DMS114 treated with DMSO at 0.1 percent for 48 hours (cell line): ENCODE measurements at regions not wholly inside any gene's neighbourhood (a gene's known extent, or its start where the extent isn't known, plus 50 kb on each side); places are given as distances from the start of the nearest gene placed in this dataset.

ENCODE experiments used
- DNase-seq: peaks from one replicate; lab custom pipeline; 2025; ENCODE audit not compliant: unreplicated experiment; lab: John Stamatoyannopoulos, UW

DNA sequence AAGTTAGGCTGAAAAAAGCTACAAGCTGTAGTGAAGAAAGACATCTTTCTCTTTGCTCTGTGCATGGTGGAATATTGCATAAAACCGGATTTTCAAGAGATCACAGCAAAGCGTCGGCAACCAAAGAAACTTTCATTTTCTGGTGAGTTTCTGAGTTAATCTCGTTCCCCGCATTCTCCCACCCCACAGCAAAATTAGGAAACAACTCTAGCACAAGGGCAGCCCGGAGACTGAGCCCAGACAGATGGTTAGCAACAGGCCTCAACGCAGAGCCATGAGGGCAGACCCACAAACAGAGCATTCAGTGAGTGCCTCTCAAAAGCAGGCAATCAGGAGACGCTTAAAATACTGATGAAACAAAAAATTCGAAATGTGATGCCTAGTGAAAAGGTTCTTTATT, 396.1 kb upstream of the KLF6 start:
- DNase-seq, result no peak

DNA sequence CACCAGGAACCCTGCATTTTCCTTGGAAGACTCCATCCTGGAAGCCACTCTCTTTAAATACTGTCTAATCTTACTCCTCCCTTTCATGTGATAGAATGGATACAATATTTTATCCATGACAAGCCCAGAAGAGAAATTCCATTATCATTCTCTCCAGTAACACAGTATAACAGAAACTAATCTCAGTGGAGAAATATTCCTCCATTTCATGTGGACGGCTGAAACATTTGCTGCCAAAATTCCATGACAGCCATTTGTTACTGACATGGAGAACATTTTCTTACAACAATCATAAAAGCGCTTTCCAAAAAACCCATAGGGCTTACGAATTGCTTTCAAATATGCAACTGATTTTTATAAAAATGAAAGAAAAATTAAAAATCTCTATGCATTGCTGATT, 392.8 kb upstream of the KLF6 start:
- no peak for DNase-seq

DNA sequence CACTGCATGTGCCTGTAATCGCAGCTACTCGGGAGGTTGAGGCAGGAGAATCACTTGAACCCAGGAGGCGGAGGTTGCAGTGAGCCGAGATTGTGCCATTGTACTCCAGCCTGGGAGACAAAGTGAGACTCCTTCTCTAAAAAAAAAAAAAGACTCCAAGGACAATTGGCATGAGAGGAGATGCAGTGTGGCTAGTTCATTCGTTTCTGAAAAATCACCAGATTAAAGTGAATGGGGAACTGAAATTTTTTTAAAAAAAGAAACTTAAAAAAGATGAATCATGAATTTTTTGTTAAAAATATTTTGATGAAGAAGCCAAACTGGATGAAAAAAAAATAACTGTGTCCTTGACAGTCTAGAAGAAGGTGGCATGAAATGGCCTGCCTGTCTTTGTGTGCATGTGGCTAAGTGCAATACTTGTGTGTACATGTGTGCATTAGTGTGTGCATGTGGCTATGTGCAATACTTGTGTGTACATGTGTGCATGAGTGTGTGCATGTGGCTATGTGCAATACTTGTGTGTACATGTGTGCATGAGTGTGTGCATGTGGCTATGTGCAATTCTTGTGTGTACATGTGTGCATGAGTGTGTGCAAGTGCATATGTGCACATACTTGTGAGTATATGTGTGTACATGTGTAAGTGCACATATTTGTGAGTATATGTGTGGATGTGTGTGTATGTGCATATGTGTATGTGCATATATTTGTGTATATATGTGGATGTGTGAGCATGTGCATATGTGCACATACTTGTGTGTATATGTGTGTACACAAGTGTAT, 391.7 kb upstream of the KLF6 start:
- no peak for DNase-seq

DNA sequence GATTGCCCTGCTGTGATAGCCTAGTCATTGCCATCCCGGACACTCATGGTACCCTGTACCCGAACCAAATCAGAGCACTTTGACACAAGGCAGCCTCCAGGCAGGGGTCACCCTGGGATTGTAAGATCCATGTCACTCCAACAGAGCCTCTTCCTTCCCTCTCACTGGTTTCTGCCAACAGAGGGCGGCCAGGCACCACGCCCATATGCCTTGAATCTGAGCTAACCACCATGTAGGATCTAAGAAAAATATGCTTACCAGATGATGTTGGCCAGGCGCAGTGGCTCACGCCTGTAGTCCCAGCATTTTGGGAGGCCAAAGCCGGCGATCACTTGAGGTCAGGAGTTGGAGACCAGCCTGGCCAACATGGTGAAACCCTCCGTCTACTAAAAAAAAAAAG, 389.2 kb upstream of the KLF6 start:
- no peak for DNase-seq

DNA sequence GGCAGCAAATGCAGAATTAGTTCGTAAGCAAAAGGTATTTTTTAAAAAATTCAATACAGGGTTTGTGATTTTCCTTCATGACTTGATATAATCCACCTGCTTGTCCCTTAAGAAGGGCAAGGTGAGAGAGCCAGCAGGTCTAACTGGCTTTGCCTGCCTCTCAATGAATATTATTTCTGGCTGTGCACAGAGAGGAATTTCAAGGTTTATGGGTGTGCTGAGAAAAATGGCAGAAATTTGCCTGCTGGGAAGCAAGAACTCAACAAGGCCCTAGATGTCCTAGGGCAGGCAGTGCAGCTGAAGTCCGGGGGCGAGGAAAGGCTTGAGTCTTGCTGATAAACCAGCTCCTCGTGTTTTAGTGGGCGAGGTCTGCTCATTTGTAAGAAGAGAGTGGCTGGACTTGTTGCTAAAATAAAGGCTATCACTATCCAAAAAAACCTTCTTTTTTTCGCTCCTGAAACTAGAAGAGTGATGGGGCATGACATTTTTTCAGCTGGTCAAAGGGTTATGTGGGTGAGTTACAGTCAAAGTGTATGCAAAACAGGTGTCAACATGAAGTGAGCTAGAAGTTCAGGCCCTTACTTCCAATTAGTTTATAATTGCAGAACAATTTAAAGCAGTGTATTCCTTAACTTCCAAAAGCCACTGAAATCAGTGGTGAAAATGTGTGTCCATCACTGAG, 385.8 kb upstream of the KLF6 start:
- no peak for DNase-seq

DNA sequence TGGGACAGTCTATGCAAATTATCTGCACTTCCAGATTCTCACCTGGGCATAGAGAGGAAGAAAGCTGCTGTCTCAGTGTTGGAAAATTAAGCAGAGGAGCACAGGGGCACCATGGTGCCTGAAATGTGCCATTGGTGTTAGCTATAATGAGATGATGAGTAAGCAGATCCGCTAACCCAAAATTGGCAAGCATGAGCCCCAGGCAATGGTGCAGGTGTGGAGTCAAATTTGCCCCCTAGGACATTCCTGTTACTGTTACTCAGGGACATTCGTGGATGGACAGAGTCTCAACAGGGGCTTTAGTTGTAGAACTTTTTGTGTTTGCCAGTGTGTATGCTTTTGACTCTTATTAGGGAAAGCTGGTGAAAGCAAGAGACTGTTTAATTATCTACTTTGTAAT, 385.2 kb upstream of the KLF6 start:
- no peak for DNase-seq

DNA sequence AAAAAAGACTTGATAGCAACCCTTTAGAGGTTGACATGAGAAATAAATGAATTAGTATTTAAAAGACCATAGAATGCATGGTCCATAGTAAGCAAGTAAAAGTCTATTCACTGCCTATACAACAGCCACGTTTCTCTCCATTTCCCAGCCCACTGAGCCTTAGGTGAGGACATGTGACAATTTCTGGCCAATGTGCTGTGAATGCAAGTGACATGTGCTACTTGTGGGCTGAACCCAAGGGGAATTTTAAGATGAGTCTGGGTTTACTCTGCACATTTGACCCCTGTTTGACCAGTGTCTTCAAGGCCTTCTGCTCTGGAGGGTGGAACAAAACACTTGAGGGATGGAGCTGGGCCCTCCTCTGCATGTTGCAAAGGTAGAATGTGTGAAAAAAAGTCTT, 384.4 kb upstream of the KLF6 start:
- DNase-seq, result no peak

DNA sequence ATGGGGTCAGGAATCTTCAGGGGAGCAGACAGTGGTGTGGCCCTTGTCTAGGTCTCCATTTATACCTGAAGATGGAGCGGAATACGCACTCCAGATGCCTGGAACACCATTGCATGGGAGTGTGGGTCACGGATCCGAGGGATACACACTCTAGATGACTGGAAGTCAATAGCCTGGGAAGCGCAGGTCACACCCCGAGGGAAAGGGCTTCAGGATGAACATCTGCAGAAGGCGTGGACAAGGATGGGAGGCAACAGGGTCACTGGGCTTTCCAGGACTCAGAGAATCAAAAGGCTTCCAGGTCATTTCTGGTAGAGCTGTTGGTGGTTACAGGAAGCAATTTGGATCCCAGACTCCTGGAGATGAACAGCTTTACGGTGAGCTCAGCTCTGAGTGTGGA, 382.2 kb upstream of the KLF6 start:
- no peak for DNase-seq

DNA sequence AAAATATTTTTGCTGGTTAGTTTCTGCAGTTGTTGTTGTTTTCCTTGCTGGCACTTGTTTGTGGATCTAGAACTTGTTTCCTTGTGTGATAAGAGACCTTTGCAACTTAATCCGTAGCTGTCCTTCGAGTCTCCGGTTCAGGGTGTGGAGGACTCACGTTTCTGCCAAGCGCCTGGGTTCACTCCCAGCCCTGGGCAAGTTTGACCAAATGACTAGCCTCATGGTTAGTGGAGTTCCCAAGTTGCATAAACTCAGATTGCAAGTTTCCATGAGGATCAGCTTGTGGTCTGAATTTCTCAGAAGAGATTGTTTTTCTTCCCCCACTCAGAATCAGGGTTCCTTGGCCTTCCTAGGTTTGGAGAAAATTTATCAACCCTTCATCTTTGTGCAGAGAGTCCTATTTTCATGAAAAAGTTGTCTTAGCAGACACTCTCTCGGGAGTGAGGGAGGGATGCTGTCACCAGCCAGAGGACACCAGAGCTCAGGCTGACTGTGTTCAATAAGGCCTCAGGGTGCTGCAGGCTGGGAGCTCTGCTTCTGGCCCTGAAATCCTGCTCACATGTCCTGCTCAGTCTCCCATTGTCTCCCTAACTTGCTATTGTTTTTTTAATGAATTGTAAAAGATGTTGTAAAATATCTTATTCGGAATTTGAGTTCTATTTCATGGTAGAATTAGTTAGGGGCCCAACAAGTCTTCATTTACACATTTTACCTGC, 377.7 kb upstream of the KLF6 start:
- DNase-seq, result no peak

DNA sequence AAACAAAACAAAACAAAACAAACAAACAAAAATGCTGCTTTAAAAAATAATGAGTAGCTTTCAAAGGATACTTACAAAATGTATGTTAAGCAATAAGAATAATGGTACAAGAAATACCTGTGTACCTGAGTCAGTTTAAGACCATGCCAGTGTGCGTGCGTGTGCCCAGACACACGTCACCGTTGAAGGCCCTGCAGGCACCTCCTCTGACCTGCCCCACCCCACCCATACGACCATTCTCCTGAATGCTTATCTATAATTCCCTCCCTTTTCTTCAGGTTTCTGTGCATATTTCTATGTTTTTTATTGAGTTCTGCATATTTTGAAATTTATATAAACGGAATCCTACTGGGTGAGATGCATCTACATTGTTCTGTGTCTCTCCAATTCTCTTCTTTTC, 374.2 kb upstream of the KLF6 start:
- no peak for DNase-seq

DNA sequence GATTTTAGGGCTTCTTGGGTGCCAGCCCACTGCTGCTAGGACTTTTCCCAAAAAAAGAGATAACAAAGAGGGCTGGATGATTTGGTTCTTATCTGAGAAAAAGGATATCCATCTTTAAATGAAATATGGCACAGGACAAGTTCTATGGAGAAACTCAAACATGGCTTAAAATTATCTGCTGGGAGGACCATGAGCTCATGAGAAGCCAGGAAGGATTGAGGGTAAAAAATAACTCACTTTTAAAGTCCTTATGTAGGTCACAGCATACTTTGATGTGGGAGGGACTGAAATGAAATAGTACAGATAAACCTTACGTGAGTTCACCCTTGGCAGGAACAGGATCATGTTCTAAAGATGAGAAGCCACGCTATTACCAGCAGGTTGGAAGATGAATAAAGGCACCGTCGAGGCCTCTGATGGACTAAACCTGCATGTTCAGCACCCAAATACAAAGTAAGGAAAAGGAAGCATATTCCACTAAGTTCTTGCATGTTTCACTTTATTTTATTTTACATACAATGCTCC, 369.2 kb upstream of the KLF6 start:
- DNase-seq, result no peak

DNA sequence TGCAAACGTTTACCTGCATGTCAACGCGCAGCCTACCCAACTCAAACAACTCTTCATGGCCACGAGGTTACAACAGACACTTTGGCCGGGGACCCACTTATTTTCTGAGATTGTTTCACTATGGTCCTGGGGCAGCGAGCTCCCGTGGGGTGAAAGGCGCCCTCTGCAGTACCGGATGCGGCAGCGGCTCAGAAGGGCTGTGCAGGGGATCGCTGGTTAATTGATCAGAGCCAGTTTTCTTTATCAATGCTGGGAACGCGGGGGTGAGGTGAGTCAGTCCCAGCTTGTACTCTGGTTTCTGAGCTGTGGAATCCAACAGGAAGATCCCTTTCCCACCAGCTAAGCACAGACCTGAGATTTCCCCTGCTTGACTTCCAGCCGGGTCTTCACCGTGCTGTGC, 366.5 kb upstream of the KLF6 start:
- no peak for DNase-seq

DNA sequence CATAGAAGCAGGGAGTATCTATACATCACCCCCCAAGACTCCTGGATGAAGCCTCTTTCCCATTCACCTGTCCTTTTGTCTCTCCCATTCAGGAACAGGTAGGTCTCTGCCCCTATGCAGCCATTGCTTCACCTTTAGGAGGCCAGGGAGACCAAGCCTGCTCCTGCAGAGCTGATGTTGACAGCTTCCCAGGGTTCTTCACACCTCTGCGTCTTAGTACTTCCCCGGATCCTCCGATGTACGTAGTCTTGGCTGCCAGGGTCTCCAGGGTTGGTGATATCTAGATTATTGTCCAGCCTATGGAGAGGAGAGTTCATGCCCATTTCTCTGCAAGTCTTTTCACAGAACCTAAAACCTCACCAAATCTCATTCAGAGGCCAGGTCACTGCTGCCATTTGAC, 365.7 kb upstream of the KLF6 start:
- DNase-seq, result no peak

DNA sequence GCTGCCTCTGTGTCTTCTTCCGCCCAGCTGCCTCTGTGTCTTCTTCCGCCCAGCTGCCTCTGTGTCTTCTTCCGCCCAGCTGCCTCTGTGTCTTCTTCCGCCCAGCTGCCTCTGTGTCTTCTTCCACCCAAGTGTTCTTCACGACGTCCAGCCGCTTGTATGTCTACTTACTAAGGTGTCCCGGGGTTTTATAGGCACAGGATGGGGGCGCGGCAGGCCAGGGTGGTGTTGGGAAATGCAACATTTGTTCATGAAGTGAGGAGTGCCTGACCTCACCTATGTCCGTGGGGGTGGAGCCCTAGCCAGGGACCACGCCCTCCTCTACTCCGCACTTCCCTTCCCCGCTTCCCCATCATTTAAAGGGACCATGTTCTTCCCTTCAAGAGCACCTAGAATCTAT, 364.5 kb upstream of the KLF6 start:
- peak; percentile 5 for DNase-seq

DNA sequence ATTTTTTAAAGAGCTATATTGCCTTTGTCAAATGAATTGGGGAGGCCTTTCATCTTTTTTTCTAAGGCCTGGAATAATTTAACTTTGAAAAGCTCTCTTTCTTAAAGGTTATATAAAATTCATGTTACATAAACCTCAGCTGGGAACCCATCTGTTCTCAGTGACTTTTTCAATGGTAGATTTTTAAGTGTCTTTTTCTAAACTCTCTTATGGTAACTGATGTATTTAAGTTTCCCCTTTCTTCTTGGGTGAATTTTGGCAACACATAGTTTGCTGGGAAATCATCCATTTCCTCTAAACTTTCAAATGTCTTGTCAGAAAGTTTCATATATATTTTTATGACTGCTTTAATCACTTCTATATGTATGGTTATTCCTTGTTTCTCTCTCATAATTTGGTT, 362.2 kb upstream of the KLF6 start:
- no peak for DNase-seq

DNA sequence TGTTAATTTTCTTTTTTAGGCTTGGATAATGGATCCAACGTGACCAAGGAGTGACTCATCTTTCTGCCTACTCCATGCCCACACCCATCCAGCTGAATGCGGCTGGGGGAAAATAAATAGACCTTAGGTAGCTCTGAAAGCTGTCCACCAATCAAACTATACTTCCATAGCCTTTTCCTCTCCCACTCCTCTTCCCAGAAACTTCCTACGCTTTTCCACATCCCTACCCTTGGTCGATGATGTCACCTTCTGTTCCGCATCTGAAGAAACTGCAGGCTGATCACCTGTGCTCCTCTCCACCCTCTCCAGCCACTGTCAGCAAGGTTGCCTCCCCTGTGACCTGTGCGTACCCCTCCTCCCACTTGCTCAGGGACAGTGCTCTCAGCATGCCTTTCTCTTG, 359.8 kb upstream of the KLF6 start:
- DNase-seq, result no peak

DNA sequence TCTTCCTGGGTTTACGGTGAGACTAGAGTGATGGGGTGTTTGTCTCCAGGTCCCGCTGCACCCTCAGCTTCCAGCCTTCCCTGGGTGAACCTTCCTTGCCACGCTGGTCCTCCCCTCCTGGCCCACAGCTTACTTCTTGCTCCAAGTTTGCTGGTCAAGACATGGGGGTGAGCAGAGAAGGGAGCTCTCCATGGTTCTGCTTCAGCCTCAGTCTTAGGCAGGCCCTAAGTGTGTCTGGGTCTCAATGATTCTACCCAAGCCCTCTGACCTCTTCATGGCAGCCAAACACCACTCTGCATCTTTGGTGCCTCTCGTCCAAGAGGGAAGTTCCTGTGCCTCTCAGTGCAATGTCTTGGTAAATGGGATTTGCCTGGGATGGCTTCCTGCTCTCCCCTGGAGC, 356.5 kb upstream of the KLF6 start:
- DNase-seq, result no peak

DNA sequence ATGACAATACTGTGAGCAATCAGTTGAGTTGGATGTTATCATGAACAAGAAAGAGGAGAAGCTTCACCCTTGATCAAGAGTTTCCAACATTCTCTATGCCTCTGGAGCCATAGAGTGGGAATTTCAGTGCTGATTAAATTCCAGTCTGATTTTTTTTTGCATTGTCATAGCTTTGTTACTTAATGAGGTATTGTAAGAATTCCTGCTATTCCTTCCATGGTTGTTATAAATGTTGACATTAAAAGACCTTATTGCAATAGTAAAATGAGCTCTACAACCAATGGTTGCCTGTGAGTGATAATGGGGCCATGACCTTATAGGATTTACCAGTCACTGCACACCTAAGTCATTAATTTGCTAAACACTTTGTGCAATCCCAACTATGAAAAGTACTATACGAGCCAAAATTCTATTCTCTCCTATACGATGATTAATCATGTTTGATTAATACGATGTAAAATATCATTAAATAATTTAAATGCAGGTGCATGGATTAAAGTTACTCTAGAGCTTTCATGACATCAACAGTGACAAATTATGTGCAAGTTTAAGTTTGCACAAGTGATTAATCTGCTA, 353.2 kb upstream of the KLF6 start:
- DNase-seq, result no peak

DNA sequence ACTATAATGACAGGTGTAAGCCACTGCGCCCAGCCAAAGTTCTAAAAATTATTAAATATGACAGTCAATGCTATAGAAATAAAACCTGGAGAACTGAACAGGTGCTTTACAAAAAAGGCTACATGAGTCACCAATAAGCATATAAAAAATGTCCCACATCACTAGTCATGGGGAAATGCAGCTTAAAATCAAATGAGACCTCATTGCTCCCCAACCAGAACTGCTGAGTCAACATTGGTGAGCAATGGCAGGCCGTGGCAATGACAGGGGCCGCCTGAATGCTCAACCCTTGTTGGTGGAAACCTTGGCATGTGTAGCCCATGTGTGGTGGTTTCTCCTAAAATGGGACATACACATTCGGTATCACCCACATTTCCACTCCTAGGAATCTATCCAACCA, 352.3 kb upstream of the KLF6 start:
- no peak for DNase-seq

DNA sequence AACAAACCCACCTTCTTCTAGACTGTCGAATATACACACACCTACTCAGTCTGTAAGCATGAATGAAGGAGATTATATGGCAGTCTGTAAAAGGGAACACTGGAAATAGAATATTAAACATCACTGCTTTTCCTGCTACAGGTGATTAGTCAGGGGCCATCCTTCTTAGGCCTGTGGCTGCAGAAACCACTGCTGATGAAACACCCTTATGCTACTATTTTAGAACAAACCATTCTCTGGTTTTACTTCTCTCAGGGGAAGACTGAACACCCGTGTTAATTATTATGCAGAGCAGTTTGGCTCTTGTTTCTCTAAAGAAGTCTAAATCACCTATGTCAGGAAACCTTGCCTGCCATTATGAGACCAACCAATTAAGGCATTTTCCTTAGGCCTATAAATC, 351.1 kb upstream of the KLF6 start:
- DNase-seq, result no peak

DNA sequence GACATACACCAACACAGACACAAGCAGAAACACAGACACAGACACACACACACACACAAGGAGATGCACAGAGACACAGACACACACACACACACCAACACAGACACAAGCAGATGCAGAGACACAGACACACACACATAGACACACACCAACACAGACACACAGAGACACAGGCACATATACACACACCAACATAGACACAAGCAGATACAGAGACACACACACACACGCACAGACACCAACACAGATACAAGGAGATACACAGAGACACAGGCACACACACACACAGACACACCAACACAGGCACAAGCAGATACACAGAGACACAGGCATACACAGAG, 347.2 kb upstream of the KLF6 start:
- no peak for DNase-seq
